C4-2B (cell line): ENCODE measurements at regions not wholly inside any gene's neighbourhood (a gene's known extent, or its start where the extent isn't known, plus 50 kb on each side); places are given as distances from the start of the nearest gene placed in this dataset.

Source experiments
- H3K27ac ChIP-seq: fragments of 450-650 bp; 2 replicates; pipeline ENCODE4 v1.5.1; 2017
- ZFX ChIP-seq: fragments of 450-650 bp; IDR thresholded peaks from 2 replicates; pipeline ENCODE4 v1.6.1; 2017
- TF ChIP-seq, protein P1 (sequence below): fragments of 450-650 bp; conservative IDR thresholded peaks from 2 replicates; pipeline ENCODE4 v1.5.1; 2017; ENCODE audit warnings: mild to moderate bottlenecking

- H3K27ac ChIP-seq: no peak overlapping the region
- no peak for TF ChIP-seq ZFX
- TF ChIP-seq, protein P1, sequence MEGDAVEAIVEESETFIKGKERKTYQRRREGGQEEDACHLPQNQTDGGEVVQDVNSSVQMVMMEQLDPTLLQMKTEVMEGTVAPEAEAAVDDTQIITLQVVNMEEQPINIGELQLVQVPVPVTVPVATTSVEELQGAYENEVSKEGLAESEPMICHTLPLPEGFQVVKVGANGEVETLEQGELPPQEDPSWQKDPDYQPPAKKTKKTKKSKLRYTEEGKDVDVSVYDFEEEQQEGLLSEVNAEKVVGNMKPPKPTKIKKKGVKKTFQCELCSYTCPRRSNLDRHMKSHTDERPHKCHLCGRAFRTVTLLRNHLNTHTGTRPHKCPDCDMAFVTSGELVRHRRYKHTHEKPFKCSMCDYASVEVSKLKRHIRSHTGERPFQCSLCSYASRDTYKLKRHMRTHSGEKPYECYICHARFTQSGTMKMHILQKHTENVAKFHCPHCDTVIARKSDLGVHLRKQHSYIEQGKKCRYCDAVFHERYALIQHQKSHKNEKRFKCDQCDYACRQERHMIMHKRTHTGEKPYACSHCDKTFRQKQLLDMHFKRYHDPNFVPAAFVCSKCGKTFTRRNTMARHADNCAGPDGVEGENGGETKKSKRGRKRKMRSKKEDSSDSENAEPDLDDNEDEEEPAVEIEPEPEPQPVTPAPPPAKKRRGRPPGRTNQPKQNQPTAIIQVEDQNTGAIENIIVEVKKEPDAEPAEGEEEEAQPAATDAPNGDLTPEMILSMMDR: no peak
Measured at GRCh38 chr5:2917093-2917492, 165.6 kb upstream of the IRX2 start.

- TF ChIP-seq, protein P1: no peak
- no peak for TF ChIP-seq ZFX
- no peak overlapping the region for H3K27ac ChIP-seq
Measured at GRCh38 chr5:2916076-2916682, 164.7 kb upstream of the IRX2 start.

GRCh38 chr5:2914981-2915484 lies 163.6 kb upstream of the IRX2 start:
- no peak for TF ChIP-seq ZFX
- TF ChIP-seq, protein P1: no peak

GRCh38 chr5:2914022-2914661 lies 162.7 kb upstream of the IRX2 start:
- no peak overlapping the region for H3K27ac ChIP-seq
- TF ChIP-seq, protein P1: no peak
- TF ChIP-seq ZFX: no peak

More at GRCh38 chr5:2914981-2915484, 163.6 kb upstream of the IRX2 start:
- no peak overlapping the region for H3K27ac ChIP-seq

DNA sequence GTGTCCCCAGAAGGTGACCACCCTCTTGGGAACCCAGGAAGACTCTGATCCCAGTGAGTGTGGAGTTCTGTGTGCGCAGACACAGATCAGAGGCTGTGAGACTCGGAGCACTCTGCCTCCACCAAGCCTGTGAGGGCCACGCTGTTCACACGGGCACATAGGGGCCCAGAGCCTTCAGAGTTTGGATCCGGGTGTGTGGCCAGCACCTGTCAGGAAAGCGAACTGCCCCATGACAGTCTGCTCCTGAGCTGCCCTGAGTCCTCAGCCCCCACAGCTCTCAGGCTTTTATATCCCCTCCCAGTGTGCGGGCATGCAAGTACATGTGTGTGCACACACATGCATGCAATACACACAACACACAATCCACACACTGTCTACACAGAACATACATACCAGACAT lies 161.8 kb upstream of the IRX2 start:
- TF ChIP-seq, protein P1: no peak
- TF ChIP-seq ZFX: no peak
- H3K27ac ChIP-seq: no peak overlapping the region

DNA sequence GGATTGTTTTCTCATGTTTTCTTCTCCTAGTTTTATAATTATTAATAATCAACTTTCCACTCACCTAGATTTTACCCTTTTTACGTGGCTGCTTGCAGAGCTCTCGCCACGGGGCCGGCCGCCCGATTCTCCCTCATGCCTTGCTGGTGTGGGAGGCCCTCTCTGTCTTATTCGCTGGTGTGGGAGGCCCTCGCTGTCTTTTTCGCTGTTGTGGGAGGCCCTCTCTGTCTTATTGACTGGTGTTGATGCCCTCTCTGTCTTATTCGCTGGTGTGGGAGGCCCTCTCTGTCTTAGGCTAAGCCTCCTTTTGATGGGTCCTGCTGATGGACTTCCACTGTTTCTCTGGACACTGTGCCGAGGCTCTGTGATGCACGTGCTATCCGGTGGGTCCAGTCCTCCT lies 161.3 kb upstream of the IRX2 start:
- no peak overlapping the region for H3K27ac ChIP-seq
- TF ChIP-seq, protein P1: no peak
- TF ChIP-seq ZFX: no peak

DNA sequence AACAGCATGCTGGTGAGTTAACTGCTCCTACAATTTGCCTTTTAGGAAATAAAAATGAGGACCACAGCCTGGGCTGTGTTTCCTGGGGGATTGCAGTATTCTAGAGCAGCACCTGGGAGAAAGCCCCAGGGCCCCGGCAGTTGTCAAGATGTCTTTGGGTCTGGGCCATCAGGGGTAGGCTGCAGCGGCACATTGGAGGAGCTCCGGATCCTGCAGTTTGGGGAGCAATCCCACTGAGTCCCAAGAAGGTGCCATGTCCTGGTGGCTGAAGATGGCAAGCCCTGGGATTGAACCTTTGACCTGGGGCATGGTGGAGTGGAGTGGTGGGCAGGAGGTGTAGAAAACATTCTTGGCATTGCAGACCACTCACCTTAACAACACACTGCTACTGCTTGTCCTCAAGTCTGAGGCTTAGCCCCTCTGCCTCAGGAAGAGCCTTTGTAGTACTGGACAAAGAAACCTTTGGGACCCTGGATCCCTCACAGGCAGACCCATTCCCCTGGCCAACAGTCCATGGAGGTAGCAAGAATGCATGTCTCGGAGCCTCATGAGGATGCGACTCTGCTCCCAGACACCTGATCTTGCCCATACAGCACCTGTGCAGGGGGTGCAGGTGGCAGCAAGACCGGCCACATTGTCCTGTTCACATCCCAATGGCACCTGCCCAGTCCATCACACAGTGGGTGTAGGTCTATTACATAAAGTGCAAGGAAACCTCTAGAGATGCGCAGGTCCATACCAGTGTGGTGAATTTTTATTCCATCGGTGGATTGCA lies 159.1 kb upstream of the IRX2 start:
- H3K27ac ChIP-seq: no peak overlapping the region
- TF ChIP-seq ZFX: no peak
- TF ChIP-seq, protein P1: no peak
